D341Med (cell line): ENCODE measurements at regions not wholly inside any gene's neighbourhood (a gene's known extent, or its start where the extent isn't known, plus 50 kb on each side); places are given as distances from the start of the nearest gene placed in this dataset.
"Not testable (repeated sequence)": the region's sequence is repeated elsewhere in the genome, so short reads cannot be mapped to it uniquely, and the experiment has no call there.

Source experiments
- DNase-seq: peaks from one replicate; pipeline ENCODE4 v3.0.0; 2012; ENCODE audit warnings: low spot score

GRCh38 chr22:47322854-47323253 is 560.4 kb downstream of the TBC1D22A start:
- no peak for DNase-seq

DNA sequence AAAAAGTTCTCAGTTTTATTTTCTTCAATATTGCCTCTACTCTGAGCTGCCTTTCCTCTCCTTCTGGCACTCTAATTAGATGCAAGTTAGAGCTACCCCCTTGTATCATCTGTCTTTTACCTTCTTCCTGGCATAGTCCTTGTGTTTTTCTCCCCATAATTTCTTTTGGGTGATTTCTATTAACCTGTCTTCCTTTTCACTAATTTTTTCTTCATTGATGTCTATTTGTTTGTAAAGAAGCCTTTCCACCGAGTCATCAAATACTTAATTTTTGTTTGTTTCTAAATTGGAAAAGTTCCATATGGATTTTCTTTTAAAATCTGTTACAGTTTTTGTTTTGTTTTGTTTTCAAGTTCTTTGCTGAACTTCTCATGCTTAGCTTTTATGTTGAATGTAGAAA is 558.1 kb downstream of the TBC1D22A start:
- no peak for DNase-seq

- DNase-seq: no peak
Observed at GRCh38 chr22:47318041-47318737, 555.7 kb downstream of the TBC1D22A start.

- DNase-seq: no peak
Observed at GRCh38 chr22:47315862-47316419, 553.5 kb downstream of the TBC1D22A start.

DNA sequence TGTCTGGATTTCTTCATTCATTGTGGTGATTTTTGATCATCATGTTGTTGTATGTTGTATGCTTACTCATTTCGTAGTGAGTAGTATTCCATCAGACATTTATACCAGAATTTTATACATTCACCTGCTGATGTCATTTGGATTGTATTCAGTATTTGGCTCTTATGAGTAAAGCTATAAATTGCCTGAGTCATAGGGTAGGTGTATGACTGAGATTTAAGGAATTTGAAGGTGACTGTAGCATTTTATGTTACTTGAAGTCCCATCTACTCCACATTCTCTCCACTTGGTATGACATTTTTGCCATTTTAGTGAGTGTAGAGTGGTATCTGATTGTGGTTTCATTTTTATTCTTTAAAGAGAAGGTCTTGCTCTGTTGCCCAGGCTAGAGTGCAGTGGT is 548.2 kb downstream of the TBC1D22A start:
- DNase-seq: no peak

DNA sequence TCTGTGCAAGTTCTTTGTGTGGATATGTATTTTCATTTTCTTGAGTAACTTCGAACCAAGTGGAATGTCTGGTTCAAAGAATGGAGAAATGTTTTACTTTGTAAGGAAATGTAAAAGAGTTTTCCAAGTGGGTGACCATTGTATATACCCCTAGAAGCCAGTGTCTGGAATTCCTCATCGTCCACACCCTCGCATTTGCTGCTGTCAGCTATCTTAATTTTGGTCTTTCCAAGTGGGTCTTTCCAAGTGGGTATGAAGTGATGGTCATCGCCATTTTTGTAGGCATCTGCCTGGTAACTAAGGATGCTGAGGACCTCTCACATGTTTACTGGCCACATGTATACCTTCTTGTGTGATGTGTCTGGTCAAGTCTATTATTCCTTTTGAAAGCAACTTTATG is 547.5 kb downstream of the TBC1D22A start:
- DNase-seq: no peak

DNA sequence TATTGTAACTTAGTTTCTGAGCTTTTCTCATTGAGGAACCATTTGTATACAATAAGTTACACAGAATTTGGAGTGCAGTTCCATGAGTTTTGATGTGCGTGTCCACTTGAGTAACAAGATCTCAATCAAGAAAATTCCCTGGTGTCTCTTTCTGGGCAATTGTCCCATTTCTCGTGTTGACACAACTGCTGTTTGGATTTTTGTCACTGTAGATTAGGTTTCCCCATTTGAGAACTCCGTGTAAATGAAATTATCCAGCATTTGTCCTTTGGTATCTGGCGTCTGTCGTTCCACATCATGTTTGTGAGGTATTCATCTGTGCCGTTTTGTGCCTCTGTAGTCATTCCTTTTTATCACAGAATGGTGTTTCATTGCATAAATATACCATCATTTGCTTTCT is 547.0 kb downstream of the TBC1D22A start:
- DNase-seq: no peak

GRCh38 chr22:47308886-47309285 is 546.4 kb downstream of the TBC1D22A start:
- no peak for DNase-seq

DNA sequence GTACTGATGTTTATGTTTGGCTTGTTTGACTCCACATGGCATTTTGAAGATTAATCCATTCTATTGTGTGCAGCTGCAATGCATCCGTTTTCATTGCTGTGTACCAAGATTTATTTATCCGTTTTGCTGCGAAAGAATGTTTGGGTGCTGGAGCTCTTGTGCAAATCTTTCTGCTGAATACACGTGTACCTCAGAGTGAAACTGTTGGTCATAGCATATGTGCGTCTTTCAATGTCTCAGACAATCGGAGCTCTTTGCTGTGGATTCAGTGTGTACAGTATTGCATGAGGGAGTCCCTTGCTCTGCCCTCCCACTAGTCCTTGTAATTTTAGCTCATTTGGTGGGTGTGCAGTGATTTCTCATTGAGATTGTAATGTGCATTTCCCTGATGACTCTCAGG is 545.4 kb downstream of the TBC1D22A start:
- no peak for DNase-seq

GRCh38 chr22:47307326-47307725 is 544.9 kb downstream of the TBC1D22A start:
- DNase-seq: no peak

- DNase-seq: no peak
Observed at GRCh38 chr22:47304854-47305253, 542.4 kb downstream of the TBC1D22A start.

DNA sequence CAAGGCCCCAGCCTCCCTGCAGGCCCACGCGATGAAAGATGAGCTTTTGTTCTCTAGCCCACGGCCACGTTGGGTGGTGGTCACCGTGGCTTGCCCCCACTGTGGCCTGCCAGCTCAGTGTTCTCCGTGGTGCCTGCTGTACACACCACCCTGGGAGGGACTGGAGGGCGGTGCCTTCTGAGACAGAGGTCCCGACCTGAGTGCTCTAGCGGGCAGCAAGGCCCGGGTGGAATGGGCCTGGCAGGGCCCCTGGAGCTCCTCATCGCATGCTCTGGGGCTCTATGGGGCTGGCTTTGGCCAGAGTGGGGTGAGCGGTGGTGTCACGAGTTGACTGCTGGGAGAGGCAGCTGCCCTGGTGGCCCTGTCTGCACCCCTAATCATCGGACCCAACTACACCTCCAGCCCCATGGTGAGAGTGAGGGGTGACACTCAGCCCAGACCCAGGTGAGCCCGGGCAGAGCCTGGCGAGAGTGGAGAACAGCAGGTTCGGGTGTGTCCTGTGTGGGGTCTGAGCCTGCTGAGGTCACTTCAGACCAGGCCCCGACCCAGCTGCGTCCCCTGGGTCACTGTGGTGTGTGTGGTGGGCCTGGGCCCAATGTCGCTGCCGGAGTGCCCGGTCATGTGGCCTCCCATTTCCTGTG is 541.9 kb downstream of the TBC1D22A start:
- DNase-seq: peak; percentile 16

DNA sequence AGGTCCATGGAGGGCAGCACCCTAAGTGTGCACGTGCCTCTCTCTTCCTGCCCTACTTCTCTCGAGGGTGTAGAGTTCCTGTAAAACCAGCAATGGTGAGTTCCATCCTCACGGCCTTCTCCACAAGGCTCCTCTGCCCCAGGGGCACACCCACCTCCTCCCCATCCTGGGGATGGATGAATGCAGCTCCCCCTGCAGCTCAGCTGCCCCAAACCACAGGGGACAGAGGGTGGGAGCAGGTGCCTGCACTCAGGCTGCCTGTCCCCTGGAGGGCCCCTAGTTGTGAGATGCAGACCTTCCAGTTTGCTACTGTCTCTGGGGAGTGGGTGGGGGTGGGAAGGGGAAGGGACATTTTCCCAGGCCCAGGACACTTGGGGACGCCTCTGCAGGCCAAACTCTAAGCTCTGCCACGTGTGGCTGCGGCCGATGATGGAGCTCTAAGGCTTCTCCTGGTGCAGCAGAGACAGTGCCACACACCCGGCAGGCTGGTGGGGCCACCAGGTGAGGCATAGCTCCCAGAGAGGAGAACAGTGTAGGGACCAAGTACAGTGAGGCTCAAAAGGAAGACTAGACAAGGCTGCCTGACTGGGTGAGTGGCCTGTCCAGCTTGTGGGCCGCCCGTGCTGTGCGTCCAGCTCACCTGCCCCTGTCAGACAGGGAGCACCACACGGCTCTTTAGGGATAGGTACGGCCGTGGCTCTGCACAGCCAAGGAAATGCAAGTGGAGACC is 540.9 kb downstream of the TBC1D22A start:
- DNase-seq: peak; percentile 8

GRCh38 chr22:47302587-47302986 is 540.1 kb downstream of the TBC1D22A start:
- DNase-seq: not testable (repeated sequence)

DNA sequence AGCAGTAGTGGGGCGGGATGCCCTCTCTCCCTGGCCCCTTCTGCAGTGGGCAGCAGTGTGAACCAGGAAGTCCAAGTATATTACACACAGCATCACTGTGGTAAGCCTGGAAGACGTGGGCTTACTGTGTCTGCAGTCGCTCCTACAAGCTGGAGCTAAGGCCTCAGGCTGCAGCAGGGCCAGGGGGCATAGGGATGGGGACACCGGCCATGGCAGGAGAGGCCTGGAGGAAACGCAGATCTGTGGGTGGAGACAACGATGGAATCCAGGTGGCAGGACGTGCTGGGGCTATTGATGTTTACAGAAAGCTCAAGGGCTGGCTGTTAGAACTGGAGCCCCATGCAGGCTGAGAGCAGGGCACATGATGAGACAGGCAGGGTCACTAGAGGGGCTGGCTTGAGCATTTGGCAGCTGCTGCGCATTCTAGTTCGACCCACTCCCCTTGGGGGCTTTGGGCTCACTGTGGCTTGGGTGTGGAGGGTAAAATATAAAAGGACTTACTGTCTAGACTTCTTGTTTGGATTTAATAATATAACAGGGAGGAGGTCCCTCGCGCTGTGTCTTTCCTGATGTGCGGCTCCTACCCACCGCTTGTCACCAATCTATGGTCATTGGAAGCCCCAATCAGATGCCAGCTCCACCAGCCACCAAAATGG is 539.5 kb downstream of the TBC1D22A start:
- no peak for DNase-seq

DNA sequence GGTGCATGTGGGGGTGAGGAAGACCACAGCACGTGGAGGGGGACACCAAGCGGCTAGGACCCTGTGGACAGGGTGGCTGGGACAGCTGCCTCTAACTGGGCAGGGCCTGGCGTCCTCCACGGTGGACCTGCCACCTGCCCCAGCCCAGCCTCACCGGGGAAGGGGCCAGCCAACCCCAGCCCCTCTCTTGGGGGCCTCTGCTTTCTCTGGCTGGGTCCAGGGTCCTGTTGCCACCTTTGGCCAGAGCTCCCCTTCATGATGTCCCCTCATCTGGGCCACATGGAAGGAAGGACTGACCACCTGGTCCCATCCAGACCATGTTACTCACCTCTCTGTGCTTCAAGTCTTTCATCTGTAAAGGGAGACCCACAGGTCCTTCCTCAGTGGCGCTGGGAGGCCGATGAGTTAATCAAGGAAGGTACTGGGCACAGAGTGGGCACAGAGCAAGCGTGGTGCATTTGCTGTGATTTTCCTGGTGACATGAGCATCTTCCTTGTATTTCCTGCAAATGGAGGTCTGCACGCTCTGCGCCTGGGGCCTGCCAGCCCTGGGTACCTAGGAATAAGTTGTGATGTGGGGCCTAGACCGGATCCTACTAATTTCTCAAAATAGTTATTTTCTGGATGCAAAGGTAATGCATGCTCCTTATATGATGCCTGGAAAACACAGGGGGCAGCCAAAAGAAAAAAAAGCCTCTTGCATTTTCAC is 538.4 kb downstream of the TBC1D22A start:
- peak; percentile 12 for DNase-seq

DNA sequence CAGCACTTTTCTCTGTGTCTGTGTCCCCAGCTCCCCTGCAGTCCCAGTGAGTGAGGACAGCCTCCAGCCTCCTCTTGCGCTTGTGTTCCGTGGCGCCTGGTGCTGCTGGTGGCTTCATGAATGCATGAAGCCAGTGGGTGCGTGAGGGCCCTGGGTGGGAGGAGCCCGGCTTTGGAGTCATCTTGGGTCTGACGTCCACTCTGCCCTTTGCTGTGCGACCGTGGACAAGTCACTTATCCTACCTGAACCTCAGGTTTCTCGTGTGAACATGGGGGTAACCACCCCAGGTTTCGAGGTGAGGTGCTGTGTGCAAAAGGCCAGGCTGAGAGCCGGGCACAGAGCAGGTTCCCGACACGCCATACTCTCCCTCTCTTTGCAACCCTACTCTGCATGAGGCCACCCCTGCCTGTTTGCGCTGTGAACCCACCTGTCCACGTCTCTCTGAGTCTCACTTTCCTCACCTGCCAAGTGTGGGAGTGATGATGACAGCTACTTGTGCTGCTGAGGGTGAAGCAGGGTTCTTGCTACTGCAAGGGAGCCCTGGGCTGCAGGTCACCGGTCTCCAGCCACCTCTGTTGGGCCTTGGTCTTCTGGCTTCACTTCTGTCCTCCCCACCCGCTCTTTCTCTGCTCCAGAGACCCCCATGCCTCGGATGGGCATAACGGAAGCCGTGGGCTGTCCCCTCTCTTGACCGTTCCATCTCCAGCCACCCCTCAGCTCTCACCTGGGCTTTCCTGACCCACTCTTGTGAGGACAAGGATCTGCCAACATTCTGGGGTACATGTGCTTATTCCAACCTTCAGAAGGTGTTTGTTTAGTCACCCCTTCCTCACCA is 537.6 kb downstream of the TBC1D22A start:
- DNase-seq: peak; percentile 18

GRCh38 chr22:47299211-47299862 is 536.9 kb downstream of the TBC1D22A start:
- DNase-seq: peak; percentile 19

- peak; percentile 14 for DNase-seq
Observed at GRCh38 chr22:47298017-47298785, 535.8 kb downstream of the TBC1D22A start.
